Endothelial cell of umbilical vein (primary cell): ENCODE measurements at regions not wholly inside any gene's neighbourhood (a gene's known extent, or its start where the extent isn't known, plus 50 kb on each side); places are given as distances from the start of the nearest gene placed in this dataset.

Source experiments
- BruUV-seq: library from RNA; stranded (reverse); fragments of 400-500 nt; replicated peaks from 2 replicates; lab custom pipeline; 2021; lab: Mats Ljungman, UMichigan
- CTCF ChIA-PET: fragments of 300-600, 350-600 bp; sonication (Branson Sonifier 250); formaldehyde crosslinking; loops from one replicate; lab custom pipeline; 2021; ENCODE audit warnings: antibody characterized with exemption, inconsistent platforms; lab: Charles Lee
- POLR2A ChIA-PET: fragments of 300-600, 350-600 bp; sonication (Branson Sonifier 250); formaldehyde crosslinking; loops from one replicate; lab custom pipeline; 2021; ENCODE audit warnings: antibody characterized with exemption, inconsistent platforms; lab: Charles Lee
- DNase-seq: peaks from one replicate; pipeline ENCODE4 v3.0.0-alpha.2; 2011; ENCODE audit warnings: low read depth, low spot score
- FAIRE-seq: peaks from 2 replicates; lab custom pipeline; 2011; peaks lifted over from hg19 to GRCh38; lab: Jason Lieb, UNC
- H2AFZ ChIP-seq: 2 replicates; pipeline ENCODE4 v1.6.0; 2012; ENCODE audit warnings: low read depth, low read length, control low read depth, inconsistent platforms
- H3K27ac ChIP-seq: 2 replicates; pipeline ENCODE4 v1.5.1; 2011; ENCODE audit warnings: low read depth, mild to moderate bottlenecking, control low read depth, low read length, moderate library complexity; ENCODE audit not compliant: insufficient read depth
- H3K27me3 ChIP-seq, 2 experiments: 2 replicates each; pipeline versions ENCODE4 v1.6.0 to v1.6.1; 2011; ENCODE audit warnings: low read length in 2 of 2, mixed read lengths in 1 of 2; ENCODE audit not compliant: control insufficient read depth in 2 of 2, insufficient read depth in 2 of 2
- H3K36me3 ChIP-seq, 2 experiments: 2 replicates in 1 of 2; 3 replicates in 1 of 2; pipeline ENCODE4 v1.5.1; 2011; ENCODE audit warnings: low read length in 2 of 2, mild to moderate bottlenecking in 1 of 2, moderate library complexity in 1 of 2; ENCODE audit not compliant: control insufficient read depth in 2 of 2, insufficient read depth in 2 of 2; ENCODE audit errors: extremely low read depth in 1 of 2
- H3K4me1 ChIP-seq: 3 replicates; pipeline ENCODE4 v1.5.1; 2011; ENCODE audit warnings: mild to moderate bottlenecking, low read length; ENCODE audit not compliant: control insufficient read depth, insufficient read depth; ENCODE audit errors: extremely low read depth
- H3K4me2 ChIP-seq: 2 replicates; pipeline ENCODE4 v1.6.1; 2011; ENCODE audit warnings: low read length, control low read depth, mixed read lengths; ENCODE audit not compliant: insufficient read depth
- H3K4me3 ChIP-seq, 3 experiments: fragments of 200-600 bp in 1 of 3; sonication (generic), shearing (Covaris generic) in 1 of 3; replicated peaks in 1 of 3; 2 replicates each; pipeline ENCODE4 v1.5.1; 2011 to 2016; ENCODE audit warnings: control low read depth in 3 of 3, low read length in 3 of 3, mild to moderate bottlenecking in 2 of 3, inconsistent platforms in 1 of 3, low read depth in 1 of 3, moderate library complexity in 1 of 3; ENCODE audit not compliant: insufficient read depth in 1 of 3
- H3K79me2 ChIP-seq: 2 replicates; pipeline ENCODE4 v1.6.0; 2012; ENCODE audit warnings: low read length, inconsistent platforms; ENCODE audit not compliant: control insufficient read depth, insufficient read depth
- H3K9ac ChIP-seq: replicated peaks from 2 replicates; pipeline ENCODE3; 2011; ENCODE audit warnings: low read length, control low read depth; ENCODE audit not compliant: insufficient read depth; ENCODE audit errors: extremely low read depth
- H3K9me1 ChIP-seq: replicated peaks from 3 replicates; pipeline ENCODE4 v1.6.0; 2011; ENCODE audit warnings: mild to moderate bottlenecking, low read length; ENCODE audit not compliant: control insufficient read depth, insufficient read depth; ENCODE audit errors: extremely low read depth
- H3K9me3 ChIP-seq: replicated peaks from 2 replicates; pipeline ENCODE4 v1.5.1; 2012; ENCODE audit warnings: low read length, inconsistent platforms; ENCODE audit not compliant: control insufficient read depth, insufficient read depth
- H4K20me1 ChIP-seq: replicated peaks from 2 replicates; pipeline ENCODE3; 2011; ENCODE audit warnings: mild to moderate bottlenecking, low read length; ENCODE audit not compliant: control insufficient read depth, insufficient read depth; ENCODE audit errors: extremely low read depth
- EZH2 ChIP-seq: IDR thresholded peaks from 2 replicates; pipeline ENCODE4 v1.6.1; 2012; ENCODE audit warnings: borderline replicate concordance, low read depth, mild to moderate bottlenecking, moderate library complexity, low read length, inconsistent platforms; ENCODE audit not compliant: severe bottlenecking
- FOS ChIP-seq: IDR thresholded peaks from 2 replicates; pipeline ENCODE4 v1.6.1; 2011; ENCODE audit warnings: mild to moderate bottlenecking, low read length, moderate library complexity, borderline replicate concordance; ENCODE audit not compliant: insufficient read depth
- GATA2 ChIP-seq: IDR thresholded peaks from 2 replicates; pipeline ENCODE4 v1.7.0; 2011; ENCODE audit warnings: low read depth, mild to moderate bottlenecking, moderate library complexity, mixed read lengths, low read length; ENCODE audit not compliant: insufficient read length, insufficient read depth
- JUN ChIP-seq: IDR thresholded peaks from 2 replicates; pipeline ENCODE4 v1.6.1; 2011; ENCODE audit warnings: borderline replicate concordance, low read depth; ENCODE audit not compliant: insufficient read length, insufficient read depth
- MYC ChIP-seq: IDR thresholded peaks from one replicate; pipeline ENCODE4 v1.6.1; 2011; ENCODE audit warnings: mild to moderate bottlenecking, low read depth, low read length
- POLR2A ChIP-seq: IDR thresholded peaks from 2 replicates; pipeline ENCODE4 v1.6.1; 2012; ENCODE audit warnings: low read depth, mild to moderate bottlenecking, control low read depth, low read length
- POLR2AphosphoS5 ChIP-seq: IDR thresholded peaks from 2 replicates; pipeline ENCODE4 v1.6.1; 2012; ENCODE audit warnings: low read depth, mild to moderate bottlenecking, control low read depth, low read length, moderate library complexity; ENCODE audit not compliant: insufficient read depth
- dilution Hi-C: fragments of 300-500 bp; cut with MboI; formaldehyde crosslinking; loops from one replicate; pipeline ENCODE4 v1.15.0; 2019; ENCODE audit warnings: low sequenced_read_pairs; ENCODE audit not compliant: extremely low pct_ligation_motif_present
- intact Hi-C: fragments of 100-400 bp; cut with micrococcal nuclease; formaldehyde crosslinking; loops from one replicate; pipeline ENCODE4 v1.10.0; 2022
- TF ChIP-seq, protein P1 (sequence below): IDR thresholded peaks from 2 replicates; pipeline ENCODE4 v1.6.1; 2011; ENCODE audit not compliant: insufficient read depth, insufficient read length
- TF ChIP-seq, protein P2 (sequence below), 2 donors: IDR thresholded peaks; 1 replicate in 1 of 2; 2 replicates in 1 of 2; pipeline ENCODE4 v1.5.1; 2011; ENCODE audit warnings: low read length in 2 of 2, mild to moderate bottlenecking in 2 of 2, moderate library complexity in 2 of 2, control low read depth in 1 of 2, inconsistent platforms in 1 of 2, low read depth in 1 of 2; ENCODE audit not compliant: insufficient read depth in 1 of 2; ENCODE audit errors: extremely low read depth in 1 of 2

DNA sequence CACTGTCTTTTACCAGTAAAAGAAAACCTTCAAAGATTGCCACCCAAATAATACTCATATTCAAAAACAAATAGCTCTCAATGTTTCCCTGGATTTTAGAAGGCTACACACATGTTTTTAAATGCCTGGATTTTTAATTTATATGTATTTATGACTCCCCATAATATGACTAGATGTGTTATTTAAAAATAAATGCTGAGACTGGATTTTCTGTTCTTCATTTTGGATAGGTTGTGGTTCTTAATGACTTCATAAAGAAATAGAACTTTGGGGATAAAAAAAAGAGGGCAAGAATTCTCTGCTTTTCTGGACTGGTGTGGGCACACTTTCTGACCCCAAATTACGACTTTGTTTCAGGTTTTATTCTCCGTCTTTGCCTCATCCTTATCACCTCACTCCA is 62.8 kb upstream of the LEKR1 start:
- CTCF ChIA-PET, result interaction anchor here (1.1 kb wide), 1 partner anchor 13 kb away, joined by 3 read pairs; no protein-coding TSS in a partner anchor
- TF ChIP-seq EZH2 (no peak), FOS (no peak), POLR2A (no peak), GATA2 (no peak), JUN (no peak), MYC (no peak), POLR2AphosphoS5 (no peak)
- TF ChIP-seq, protein P1, sequence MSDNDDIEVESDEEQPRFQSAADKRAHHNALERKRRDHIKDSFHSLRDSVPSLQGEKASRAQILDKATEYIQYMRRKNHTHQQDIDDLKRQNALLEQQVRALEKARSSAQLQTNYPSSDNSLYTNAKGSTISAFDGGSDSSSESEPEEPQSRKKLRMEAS, result no peak
- TF ChIP-seq, protein P2, sequence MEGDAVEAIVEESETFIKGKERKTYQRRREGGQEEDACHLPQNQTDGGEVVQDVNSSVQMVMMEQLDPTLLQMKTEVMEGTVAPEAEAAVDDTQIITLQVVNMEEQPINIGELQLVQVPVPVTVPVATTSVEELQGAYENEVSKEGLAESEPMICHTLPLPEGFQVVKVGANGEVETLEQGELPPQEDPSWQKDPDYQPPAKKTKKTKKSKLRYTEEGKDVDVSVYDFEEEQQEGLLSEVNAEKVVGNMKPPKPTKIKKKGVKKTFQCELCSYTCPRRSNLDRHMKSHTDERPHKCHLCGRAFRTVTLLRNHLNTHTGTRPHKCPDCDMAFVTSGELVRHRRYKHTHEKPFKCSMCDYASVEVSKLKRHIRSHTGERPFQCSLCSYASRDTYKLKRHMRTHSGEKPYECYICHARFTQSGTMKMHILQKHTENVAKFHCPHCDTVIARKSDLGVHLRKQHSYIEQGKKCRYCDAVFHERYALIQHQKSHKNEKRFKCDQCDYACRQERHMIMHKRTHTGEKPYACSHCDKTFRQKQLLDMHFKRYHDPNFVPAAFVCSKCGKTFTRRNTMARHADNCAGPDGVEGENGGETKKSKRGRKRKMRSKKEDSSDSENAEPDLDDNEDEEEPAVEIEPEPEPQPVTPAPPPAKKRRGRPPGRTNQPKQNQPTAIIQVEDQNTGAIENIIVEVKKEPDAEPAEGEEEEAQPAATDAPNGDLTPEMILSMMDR (IDR thresholded peaks at IDR 0.05; ENCODE audit: extremely low read depth in 1 of 2, insufficient read depth in 1 of 2, low read depth in 1 of 2, low read length in 2 of 2), result no peak
- Histone ChIP-seq H3K27ac (no peak overlapping the region), H3K4me2 (no peak overlapping the region), H3K79me2 (no peaks in the 10 kb centered on the region), H3K9me1 (no peaks in the 10 kb centered on the region), H3K4me1 (peaks cover 6% of the 10 kb centered on the region), H3K4me3 (no peak overlapping the region), H2AFZ (no peak overlapping the region), H4K20me1 (no peaks in the 10 kb centered on the region), H3K36me3 (no peaks in the 10 kb centered on the region), H3K27me3 (no peaks in the 10 kb centered on the region), H3K9me3 (no peaks in the 10 kb centered on the region), H3K9ac (no peak overlapping the region)
- dilution Hi-C loops (no loop called here), intact Hi-C loops (no loop called here)
- FAIRE-seq (no peak), DNase-seq (no peak)
- BruUV-seq, result no TSS peak
- POLR2A ChIA-PET, result no interaction called here
